ENCODE measurements at regions not wholly inside any gene's neighbourhood (a gene's known extent, or its start where the extent isn't known, plus 50 kb on each side); places are given as distances from the start of the nearest gene placed in this dataset.

GRCh38 chr10:121036431-121036830, 185.3 kb downstream of the WDR11 start:
- no peak for DNase-seq

DNA sequence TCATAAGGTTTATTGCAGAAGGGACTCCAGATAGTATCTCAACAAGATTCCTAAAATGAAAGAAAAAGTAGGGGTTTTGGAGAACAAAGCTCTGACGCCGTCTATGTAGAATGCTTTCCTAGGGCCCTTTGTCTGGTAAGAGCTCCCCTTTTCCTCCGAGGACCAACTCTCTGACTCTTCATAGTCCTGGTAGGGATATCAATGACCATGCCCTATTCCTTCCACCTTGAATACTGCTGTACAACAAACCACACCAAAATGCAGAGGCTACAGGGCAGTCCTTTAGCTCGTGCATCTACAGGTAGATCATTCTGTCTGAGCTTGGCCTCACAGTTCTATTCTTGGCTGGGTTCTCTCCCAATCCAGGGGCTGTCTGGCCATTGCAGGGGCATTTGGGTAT, 190.3 kb downstream of the WDR11 start:
- no peak for DNase-seq

DNA sequence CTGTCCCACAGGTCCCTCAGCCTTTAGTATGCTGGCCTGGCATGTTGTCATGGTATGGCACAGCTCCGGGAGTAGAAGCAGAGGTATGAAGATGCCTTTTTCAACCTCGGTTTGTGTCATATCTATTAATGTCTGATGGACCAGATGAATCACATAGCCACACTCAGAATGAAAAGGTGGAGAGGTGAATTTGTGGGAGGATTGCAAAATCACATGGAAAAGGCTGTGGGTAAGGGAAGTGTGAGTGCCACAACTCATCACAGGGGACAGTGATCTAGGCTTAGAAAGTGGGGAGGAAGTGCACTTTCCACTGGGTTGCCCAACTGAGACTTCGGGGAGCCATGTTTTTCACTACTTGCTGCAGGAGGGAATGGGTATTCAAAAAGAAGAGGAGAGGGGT, 190.7 kb downstream of the WDR11 start:
- no peak for DNase-seq

DNA sequence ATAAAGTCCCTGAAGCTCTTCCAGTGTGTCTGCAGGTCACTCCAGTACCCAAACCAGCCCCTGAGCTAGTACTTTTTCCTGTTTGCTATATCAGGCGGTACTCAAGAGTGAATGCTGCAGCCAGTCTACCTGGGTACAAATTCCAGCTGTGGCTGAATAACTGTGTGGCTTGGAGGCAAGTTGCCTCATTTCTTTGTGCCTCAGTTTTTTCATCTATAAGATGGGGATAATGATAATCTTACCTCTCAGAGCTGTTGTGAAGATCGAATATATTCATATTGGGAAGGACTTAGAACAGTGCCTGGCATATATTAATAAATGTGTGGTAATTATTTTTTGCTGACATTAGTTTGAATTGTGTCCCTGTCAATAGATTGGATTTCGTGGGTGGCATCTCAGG, 191.2 kb downstream of the WDR11 start:
- no peak for DNase-seq

DNA sequence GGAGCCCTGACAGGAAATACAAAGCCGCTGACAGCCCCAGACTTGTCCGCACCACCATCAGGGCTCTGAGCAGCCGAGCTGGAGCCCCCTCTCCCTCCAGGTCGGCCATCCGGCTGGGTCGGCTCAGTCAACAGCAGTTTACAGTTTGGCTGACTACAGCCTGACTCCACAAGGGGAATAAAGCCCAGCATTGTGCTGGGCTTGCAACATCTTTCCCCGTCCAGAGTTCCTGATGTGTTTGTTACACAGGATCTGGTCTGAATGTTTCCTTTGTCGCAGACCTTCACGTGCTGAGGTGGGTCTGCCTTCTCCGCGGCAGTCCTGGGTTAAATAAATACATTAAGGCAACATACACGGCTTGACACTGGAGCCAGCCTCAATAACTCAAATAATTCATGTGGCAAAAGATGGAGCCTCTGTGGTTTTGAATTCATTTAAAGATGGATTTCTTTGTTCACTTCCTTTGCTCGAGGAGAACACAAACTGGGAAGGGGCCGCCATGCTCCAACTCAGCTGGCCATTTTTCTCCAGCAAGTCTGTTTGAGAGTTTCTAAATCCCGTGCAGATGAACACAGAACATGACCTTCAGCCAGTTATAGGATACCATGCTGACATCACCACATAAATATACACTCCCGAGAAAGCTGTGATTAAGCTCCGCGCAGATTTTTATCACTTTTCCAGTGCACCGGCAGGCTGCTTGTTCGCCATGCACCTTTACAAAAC, 192.1 kb downstream of the WDR11 start:
- DNase-seq = no peak

DNA sequence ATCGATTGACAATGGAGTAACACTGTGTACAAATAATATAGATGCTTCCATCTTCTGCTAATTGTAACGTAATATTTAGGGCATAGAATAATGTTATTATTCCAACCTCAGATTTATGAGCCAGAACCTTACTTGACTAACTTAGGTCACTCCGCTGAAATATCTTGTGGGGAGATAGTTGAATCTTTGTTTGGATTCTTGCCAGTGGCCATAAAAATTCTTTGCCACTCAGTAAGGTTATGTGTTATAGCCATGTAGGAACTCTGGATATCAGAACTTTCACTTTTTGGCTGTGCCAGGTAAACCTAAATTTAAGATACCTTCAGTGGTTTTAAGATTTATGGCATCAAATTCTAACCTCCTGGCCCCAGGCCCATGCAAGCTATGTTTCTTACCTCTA, 197.6 kb downstream of the WDR11 start:
- DNase-seq = no peak

- no peak for DNase-seq
Observed at GRCh38 chr10:121049489-121049888, 198.3 kb downstream of the WDR11 start.

DNA sequence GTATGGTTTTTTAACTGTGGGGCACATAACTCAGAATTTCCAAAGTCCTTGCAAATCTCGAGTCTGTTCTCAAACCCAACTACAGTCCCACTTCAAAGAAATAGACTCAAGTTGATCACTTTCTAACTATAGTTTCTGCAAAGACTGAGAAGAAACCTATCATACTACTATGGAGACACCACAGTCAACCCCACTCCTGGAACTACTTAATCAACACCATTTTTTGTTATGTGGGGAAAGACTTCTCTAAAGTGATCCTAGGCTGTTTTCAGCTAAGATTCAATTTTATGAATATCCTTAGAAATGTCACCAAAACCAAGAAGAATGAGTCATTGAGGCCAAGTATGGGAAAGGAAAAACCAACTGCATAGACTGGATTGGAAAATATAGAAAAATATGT, 198.8 kb downstream of the WDR11 start:
- no peak for DNase-seq

DNA sequence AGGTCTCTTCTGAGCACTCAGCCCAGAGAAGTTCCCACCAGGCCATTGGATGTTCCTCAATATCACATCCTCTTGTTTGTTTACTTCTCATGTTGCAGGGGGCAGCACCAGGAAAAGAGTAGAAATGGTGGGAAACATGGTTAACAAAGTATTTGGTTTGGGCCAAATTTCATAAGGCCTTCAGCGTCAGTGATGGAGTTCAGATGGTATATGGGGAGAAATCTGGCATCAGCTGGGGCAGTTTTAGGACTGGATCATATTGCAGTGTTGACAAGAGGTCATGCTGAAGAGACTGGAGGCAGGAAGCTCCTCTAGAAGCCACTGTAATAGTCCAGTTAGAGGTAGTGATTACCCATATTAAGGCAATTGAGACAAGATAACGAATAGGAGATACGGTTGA, 200.0 kb downstream of the WDR11 start:
- DNase-seq = no peak

GRCh38 chr10:121051696-121052279, 200.6 kb downstream of the WDR11 start:
- DNase-seq = no peak

DNA sequence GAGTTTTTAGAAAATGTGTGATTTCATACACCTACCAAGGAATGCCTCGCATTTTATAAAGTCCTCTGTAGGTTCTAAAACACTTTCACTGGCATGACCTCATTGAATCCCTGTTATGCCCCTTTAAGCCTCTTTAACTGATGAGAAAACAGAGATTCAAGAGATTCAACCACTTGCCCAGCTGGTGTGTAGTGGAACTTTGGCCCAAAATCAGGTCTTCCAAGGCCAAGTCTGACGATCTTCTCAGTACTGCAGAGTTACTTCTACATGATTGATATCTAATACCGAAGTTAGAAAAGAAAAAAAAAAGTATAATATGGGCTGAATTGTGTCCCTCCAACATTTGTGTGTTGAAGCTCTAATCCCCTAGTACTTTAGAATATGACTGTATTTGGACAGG, 202.0 kb downstream of the WDR11 start:
- no peak for DNase-seq

DNA sequence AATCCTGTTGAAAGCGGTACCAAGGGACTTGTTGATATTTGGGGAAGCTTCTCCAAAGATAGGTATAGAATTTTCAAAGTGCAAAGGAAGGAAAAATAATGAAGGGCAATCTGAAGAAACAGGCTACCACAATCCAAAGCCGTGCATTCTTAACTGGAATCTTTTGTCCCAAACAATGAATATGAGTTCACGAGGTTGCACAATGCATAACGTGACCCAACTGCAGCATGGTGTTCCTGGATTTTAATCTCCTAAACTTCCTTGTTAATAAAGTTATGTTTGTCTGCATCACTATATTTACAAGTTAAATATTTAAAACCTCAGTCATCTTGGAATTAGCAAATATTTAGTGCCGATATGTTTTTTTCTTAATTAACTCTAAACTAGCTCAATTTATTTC, 203.7 kb downstream of the WDR11 start:
- no peak for DNase-seq

DNA sequence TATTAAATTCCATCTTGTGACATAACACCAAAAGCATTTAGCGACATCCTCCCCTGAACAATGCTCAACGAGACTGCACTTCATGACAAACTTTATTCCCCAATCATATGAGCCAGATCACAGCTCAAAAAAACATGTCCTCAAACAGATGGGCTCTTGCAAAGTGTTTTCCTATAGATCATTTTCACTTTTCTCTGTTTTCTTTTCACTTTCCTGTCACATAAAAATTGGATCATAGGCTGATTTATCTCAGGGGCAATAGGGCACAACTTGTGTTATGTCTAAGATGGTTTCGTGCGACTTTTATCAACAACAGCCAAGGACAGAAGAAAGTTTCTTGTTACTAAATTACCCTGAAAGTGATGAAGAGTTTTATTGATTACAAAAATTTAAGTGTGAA, 206.1 kb downstream of the WDR11 start:
- no peak for DNase-seq

GRCh38 chr10:121058082-121058481, 206.9 kb downstream of the WDR11 start:
- no peak for DNase-seq

DNA sequence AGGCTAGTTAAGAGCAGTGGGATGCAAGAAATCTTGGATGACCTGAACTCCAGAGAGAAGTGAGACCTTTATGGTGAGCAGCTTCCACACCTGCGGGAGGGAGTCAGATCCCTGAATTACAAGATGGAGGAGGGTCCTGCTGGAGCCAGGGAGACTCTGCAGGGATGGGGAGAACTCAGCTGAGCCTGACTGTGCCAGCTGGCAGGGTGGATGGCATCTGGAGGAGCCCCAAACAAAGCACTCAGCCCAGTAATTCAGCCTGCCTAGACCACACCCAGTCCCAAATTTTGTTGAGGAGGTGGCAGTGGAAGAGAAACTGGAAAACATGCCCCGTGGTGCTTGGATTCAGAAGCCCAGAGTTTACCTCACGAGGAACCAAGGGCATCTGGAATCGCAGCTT, 208.2 kb downstream of the WDR11 start:
- no peak for DNase-seq

DNA sequence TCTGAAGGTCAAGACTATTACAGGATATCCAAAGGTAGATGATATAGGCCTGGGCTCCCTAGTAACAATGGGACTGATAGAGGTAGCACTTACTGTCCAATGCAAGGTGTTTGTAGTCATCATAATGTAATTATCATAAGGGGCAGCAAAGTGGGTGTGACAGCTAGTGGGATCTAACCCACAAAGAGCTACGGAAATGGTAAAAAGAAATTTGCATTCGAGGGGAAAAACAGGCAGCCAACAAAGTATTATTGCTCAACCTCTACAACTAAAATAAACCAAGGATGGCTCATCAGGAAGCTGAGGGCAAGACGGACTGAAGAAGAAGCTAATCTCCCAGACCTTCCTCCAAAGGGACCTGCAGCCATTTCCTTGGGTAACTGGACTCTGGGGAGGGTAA, 211.0 kb downstream of the WDR11 start:
- no peak for DNase-seq

- no peak for DNase-seq
Observed at GRCh38 chr10:121063744-121064143, 212.6 kb downstream of the WDR11 start.

DNA sequence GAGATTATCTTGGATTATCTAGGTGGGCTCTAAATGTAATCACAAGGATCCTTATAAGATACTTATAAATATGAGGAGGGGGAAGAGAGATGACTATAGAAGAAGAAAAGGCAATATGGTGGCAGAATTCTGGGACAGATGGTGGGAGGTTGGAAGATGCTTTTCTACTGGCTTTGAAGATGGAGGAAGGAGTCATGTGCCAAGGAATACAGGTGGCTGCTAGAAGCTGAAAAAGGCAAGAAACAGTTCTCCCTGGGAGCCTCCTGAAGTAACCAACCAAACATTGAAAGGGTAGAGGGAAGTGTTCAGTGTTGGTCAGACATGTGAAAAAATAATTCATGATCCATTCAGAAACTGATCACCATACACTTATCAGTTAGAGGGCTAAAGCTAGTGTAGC, 213.3 kb downstream of the WDR11 start:
- DNase-seq = no peak

- DNase-seq = no peak
Observed at GRCh38 chr10:121065330-121065729, 214.2 kb downstream of the WDR11 start.

DNA sequence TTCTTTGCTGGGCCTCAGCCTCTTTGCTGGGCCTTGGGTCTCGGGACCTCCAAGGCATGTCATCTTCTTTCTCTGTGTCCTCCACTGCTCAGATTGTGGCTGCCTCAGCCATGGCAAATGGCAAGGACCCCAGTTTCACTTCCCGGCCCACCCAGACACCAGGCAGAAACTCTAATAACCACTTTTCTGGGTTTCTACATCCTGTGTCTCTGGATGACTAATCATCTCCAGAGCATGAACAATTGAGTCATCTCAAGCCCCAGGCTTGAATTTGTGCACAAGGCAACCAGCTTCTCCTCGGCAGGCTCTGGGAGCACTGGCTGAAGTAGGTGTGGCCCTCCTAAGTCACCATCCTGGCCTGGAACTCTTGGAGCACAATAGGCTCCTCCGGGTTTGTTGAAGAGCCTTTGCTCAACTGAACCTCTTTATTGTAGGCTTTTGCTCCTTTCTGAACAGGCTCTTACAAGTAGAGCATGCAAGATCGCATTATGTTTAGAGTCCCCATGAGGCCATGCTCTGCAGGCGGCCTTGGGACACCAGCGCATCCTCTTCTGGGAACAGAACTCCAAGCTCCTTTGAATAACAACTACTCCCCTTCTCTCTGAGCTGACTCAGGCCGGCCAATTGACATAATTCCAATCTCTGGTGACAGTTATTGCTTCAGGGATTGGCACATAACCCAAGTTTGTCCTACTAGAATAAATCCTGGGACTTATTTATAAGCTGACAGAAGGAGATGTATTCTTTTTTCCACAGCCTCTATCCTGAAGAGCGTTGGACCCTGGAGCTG, 218.1 kb downstream of the WDR11 start:
- DNase-seq = no peak

GRCh38 chr10:121070275-121071070, 219.3 kb downstream of the WDR11 start:
- DNase-seq = no peak

DNA sequence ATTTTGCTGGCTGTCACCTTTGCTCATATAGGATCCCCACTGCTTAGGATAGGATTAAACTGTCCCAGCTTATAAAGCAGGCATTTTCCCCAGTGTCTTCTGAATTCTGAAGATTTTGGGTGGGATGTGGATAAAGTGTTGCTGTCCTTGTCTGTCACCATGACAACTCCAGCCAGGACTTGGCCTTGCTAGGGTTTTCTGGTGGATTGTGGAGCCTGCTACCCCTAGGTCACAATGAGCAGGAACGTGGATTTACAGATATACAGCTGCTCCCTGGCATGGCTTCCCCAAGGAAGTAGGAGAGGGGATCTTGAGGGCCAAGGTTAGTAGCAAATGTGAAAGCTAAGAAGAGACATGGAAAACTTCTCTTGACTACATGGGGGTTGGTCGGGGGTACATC, 220.7 kb downstream of the WDR11 start:
- DNase-seq = no peak

DNA sequence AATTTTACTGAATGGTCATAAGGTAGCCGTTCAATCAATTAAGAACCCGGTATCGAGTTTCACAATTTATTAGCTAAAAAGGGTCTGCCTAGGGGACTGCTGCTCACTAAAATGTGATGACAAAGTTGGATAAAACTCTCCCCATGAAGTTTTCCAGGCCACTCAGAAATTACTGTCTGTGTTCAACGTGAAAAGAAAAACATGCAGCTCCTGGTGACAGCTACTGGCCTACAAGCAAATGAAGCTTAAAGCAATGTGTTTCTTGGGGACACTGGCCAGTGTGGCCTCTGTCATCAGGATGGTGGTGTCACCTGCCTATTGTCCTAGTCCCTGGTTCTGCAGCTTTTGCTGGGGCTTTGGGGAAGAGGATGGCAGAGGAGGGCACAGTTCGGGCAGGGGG, 222.6 kb downstream of the WDR11 start:
- no peak for DNase-seq

Data from NCI-H510A (cell line).